ENCODE measurements at regions not wholly inside any gene's neighbourhood (a gene's known extent, or its start where the extent isn't known, plus 50 kb on each side); places are given as distances from the start of the nearest gene placed in this dataset.

DNA sequence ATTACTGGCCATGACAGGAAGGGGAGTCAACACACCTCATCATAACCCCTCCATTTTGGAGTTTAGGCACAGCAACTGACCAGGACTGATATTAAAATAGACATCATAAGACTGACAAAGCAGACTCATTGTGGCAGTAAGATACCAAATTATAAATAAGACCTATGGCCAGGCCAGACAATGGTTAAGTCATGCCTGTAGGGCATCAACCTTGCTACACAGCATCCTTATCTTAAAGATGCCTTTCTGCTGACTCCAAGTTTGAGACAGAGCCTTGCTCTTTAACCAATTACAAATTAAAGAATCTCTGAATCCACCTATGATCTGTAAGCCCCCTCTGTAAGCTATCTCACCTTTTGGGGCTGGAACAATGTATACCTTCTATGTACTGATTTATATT is 65.5 kb downstream of the VCX2 start:
- Histone ChIP-seq H3K4me1 (replicated peaks) (no peaks in the 10 kb centered on the region), H3K36me3 (no peaks in the 10 kb centered on the region), H3K9me3 (replicated peaks) (no peaks in the 10 kb centered on the region), H3K27ac (no peak overlapping the region), H3K27me3 (replicated peaks) (no peaks in the 10 kb centered on the region), H3K4me3 (no peak overlapping the region)
- no peak for DNase-seq (ENCODE audit: low read depth in 1 of 2, low spot score in 2 of 2)

DNA sequence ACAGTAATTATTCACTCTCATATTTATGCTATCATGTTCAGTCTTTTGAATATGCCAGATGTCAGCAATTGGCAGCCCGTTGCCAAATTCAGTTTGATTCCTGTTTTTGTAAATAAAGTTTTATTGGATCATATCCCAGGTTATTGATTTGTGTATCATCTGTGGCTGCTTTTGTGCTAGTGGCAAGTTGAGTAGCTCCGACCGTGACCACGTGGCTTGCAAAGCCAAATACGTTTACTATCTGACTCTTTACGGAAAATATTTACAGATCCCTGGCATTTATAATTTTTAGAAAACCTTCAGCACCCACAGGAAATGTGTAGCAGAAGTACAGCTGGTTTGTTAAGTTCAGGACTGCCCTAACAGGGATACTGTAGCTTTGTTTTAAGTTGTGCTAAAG is 67.4 kb downstream of the VCX2 start:
- Histone ChIP-seq H3K27me3 (replicated peaks) (no peaks in the 10 kb centered on the region), H3K27ac (no peak overlapping the region), H3K4me1 (replicated peaks) (no peaks in the 10 kb centered on the region), H3K4me3 (no peak overlapping the region), H3K36me3 (no peaks in the 10 kb centered on the region), H3K9me3 (replicated peaks) (no peaks in the 10 kb centered on the region)
- no peak for DNase-seq (ENCODE audit: low read depth in 1 of 2, low spot score in 2 of 2)

GRCh38 chrX:8091510-8091909 is 79.6 kb downstream of the VCX2 start:
- no peak overlapping the region for H3K4me3 ChIP-seq
- DNase-seq (ENCODE audit: low read depth in 1 of 2, low spot score in 2 of 2) = no peak

GRCh38 chrX:8090906-8091305 is 80.2 kb downstream of the VCX2 start:
- DNase-seq (ENCODE audit: low read depth in 1 of 2, low spot score in 2 of 2) = no peak
- no peak overlapping the region for H3K4me3 ChIP-seq
- no peaks in the 10 kb centered on the region for H3K27me3 ChIP-seq (replicated peaks)
- no peaks in the 10 kb centered on the region for H3K4me1 ChIP-seq (replicated peaks)
- H3K9me3 ChIP-seq (replicated peaks) = no peaks in the 10 kb centered on the region
- no peaks in the 10 kb centered on the region for H3K36me3 ChIP-seq
- no peak overlapping the region for H3K27ac ChIP-seq

More at GRCh38 chrX:8091510-8091909, 79.6 kb downstream of the VCX2 start:
- Histone ChIP-seq H3K9me3 (replicated peaks) (no peaks in the 10 kb centered on the region), H3K27ac (no peak overlapping the region), H3K27me3 (replicated peaks) (no peaks in the 10 kb centered on the region), H3K4me1 (replicated peaks) (no peaks in the 10 kb centered on the region), H3K36me3 (no peaks in the 10 kb centered on the region)

DNA sequence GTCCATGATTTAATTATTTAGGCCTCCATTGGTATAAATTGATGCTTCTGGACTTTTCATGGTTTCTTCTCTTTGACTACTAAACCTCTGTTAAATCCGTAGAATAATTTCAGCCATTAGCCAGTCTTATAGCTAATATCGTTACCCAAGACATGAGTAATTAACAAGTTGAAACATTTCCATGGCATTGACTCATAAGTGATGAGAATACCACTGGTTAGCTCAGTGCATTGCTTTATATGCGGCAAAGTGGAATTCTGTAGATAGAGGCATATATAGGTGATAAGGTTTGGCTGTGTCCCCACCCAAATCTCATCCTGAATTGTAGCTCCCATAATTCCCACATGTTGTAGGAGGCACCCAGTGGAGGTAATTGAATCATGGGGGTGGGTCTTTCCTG is 80.6 kb downstream of the VCX2 start:
- H3K4me1 ChIP-seq (replicated peaks) = no peaks in the 10 kb centered on the region
- DNase-seq (ENCODE audit: low read depth in 1 of 2, low spot score in 2 of 2) = no peak
- no peaks in the 10 kb centered on the region for H3K36me3 ChIP-seq
- H3K27ac ChIP-seq = no peak overlapping the region
- H3K9me3 ChIP-seq (replicated peaks) = no peaks in the 10 kb centered on the region
- H3K27me3 ChIP-seq (replicated peaks) = no peaks in the 10 kb centered on the region
- H3K4me3 ChIP-seq = no peak overlapping the region

DNA sequence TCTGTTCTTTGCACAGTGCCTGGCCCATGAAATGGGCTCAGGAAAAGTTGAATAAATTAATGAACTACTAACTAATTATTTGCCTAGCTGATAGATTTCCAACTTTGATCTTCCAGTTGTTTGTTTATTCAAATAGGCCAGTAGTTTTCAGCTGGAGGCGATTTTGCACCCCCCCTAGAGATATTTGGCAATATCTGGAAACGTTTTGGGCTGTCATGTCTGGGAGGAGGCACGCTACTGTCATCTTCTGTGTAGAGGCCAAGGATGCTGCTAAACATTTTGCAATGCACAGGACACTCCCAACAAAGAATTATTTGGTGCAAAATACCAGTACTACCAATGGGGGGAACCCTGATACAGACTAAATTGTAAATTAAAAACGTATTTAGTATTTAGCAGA is 81.9 kb downstream of the VCX2 start:
- Histone ChIP-seq H3K27me3 (replicated peaks) (no peaks in the 10 kb centered on the region), H3K4me3 (no peak overlapping the region), H3K27ac (no peak overlapping the region), H3K4me1 (replicated peaks) (no peaks in the 10 kb centered on the region), H3K9me3 (replicated peaks) (no peaks in the 10 kb centered on the region), H3K36me3 (no peaks in the 10 kb centered on the region)
- no peak for DNase-seq (ENCODE audit: low read depth in 1 of 2, low spot score in 2 of 2)

- Histone ChIP-seq H3K4me1 (replicated peaks) (no peaks in the 10 kb centered on the region), H3K36me3 (no peaks in the 10 kb centered on the region), H3K9me3 (replicated peaks) (no peaks in the 10 kb centered on the region), H3K27ac (no peak overlapping the region), H3K27me3 (replicated peaks) (no peaks in the 10 kb centered on the region), H3K4me3 (no peak overlapping the region)
- no peak for DNase-seq (ENCODE audit: low read depth in 1 of 2, low spot score in 2 of 2)
Measured at GRCh38 chrX:8084006-8084405, 87.1 kb downstream of the VCX2 start.

GRCh38 chrX:8083286-8083685 is 87.8 kb downstream of the VCX2 start:
- no peaks in the 10 kb centered on the region for H3K9me3 ChIP-seq (replicated peaks)

DNA sequence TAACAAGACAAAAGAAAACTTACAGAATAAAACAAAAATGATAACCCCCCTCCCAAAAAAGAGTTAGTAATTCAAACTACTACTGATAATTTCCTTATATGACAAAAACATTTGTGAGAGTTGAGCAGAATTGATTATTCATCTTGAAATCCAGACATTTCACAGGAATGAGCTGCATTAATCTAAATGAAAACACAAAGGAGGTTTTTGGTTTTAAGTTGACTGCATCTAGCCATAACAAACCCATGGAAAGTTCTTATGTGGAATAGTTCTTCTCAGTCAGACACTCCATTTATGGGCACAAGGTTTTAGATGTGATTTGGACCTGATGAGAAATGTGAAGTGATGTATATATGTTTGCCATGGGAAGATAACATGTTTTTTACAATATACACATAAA is 95.4 kb downstream of the VCX2 start:
- no peaks in the 10 kb centered on the region for H3K27me3 ChIP-seq (replicated peaks)
- H3K36me3 ChIP-seq = no peaks in the 10 kb centered on the region
- no peak for DNase-seq (ENCODE audit: low read depth in 1 of 2, low spot score in 2 of 2)
- no peak overlapping the region for H3K27ac ChIP-seq
- H3K9me3 ChIP-seq (replicated peaks) = no peaks in the 10 kb centered on the region
- H3K4me3 ChIP-seq = no peak overlapping the region
- no peaks in the 10 kb centered on the region for H3K4me1 ChIP-seq (replicated peaks)

More at GRCh38 chrX:8083286-8083685, 87.8 kb downstream of the VCX2 start:
- Histone ChIP-seq H3K36me3 (no peaks in the 10 kb centered on the region), H3K27ac (no peak overlapping the region), H3K27me3 (replicated peaks) (no peaks in the 10 kb centered on the region), H3K4me1 (replicated peaks) (no peaks in the 10 kb centered on the region), H3K4me3 (no peak overlapping the region)
- no peak for DNase-seq (ENCODE audit: low read depth in 1 of 2, low spot score in 2 of 2)

GRCh38 chrX:8067754-8068462 is 103.2 kb downstream of the VCX2 start:
- no peak for DNase-seq (ENCODE audit: low read depth in 1 of 2, low spot score in 2 of 2)
- Histone ChIP-seq H3K27ac (no peak overlapping the region), H3K36me3 (no peaks in the 10 kb centered on the region), H3K4me3 (no peak overlapping the region), H3K9me3 (replicated peaks) (no peaks in the 10 kb centered on the region), H3K4me1 (replicated peaks) (no peaks in the 10 kb centered on the region), H3K27me3 (replicated peaks) (no peaks in the 10 kb centered on the region)

DNA sequence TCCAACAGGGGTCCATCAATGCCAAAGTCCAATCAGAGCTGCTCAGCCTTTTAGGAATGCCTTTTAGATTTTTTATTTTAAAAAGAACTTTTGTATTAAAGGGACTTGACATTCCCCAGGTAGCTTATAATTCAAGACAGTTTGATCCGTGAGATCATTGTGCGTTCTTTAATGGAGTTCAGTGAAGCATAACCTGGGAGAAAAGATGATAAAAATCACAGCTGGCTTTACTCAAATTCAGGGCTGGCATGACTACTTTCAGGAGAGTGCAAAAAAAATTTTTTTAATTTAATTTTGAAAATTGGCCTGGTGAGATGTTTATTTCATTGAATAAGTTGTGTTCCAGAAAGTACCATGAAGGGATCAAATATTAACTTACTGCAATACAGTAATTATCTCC is 118.2 kb downstream of the VCX2 start:
- Histone ChIP-seq H3K4me1 (replicated peaks) (no peaks in the 10 kb centered on the region), H3K9me3 (replicated peaks) (no peaks in the 10 kb centered on the region), H3K27ac (no peak overlapping the region), H3K4me3 (no peak overlapping the region), H3K27me3 (replicated peaks) (no peaks in the 10 kb centered on the region), H3K36me3 (no peaks in the 10 kb centered on the region)
- DNase-seq (ENCODE audit: low read depth in 1 of 2, low spot score in 2 of 2) = no peak

- no peak for DNase-seq (ENCODE audit: low read depth in 1 of 2, low spot score in 2 of 2)
- no peak overlapping the region for H3K27ac ChIP-seq
Measured at GRCh38 chrX:8049827-8050226, 121.2 kb downstream of the VCX2 start.

DNA sequence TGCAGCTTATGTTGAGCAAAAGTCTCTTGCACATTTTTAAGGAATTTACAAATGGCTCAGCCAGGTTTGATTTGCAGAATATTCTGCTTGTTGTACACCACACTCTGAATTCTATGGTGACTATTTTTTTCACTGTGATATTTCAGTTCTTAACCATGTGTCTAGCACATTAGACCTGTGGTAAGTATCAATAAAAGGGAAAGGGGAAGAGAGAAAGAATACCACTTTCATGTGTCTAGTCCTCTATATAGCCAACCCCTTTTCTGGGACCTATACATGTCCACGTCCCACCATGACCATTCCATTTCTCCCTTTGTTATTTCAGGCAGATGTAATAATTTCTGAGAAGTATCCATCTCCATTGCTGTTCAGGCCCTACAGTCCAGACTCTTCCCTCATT is 121.3 kb upstream of the PNPLA4 start:
- DNase-seq (ENCODE audit: low read depth in 1 of 2, low spot score in 2 of 2) = no peak
- H3K4me1 ChIP-seq (replicated peaks) = no peaks in the 10 kb centered on the region
- no peaks in the 10 kb centered on the region for H3K9me3 ChIP-seq (replicated peaks)
- no peak overlapping the region for H3K4me3 ChIP-seq
- H3K27ac ChIP-seq = no peak overlapping the region
- no peaks in the 10 kb centered on the region for H3K36me3 ChIP-seq
- H3K27me3 ChIP-seq (replicated peaks) = no peaks in the 10 kb centered on the region

More at GRCh38 chrX:8049827-8050226, 121.2 kb downstream of the VCX2 start:
- H3K9me3 ChIP-seq (replicated peaks) = no peaks in the 10 kb centered on the region
- H3K4me1 ChIP-seq (replicated peaks) = no peaks in the 10 kb centered on the region
- H3K4me3 ChIP-seq = no peak overlapping the region
- H3K36me3 ChIP-seq = no peaks in the 10 kb centered on the region
- H3K27me3 ChIP-seq (replicated peaks) = no peaks in the 10 kb centered on the region

- no peak overlapping the region for H3K4me3 ChIP-seq
- no peaks in the 10 kb centered on the region for H3K4me1 ChIP-seq (replicated peaks)
- no peaks in the 10 kb centered on the region for H3K36me3 ChIP-seq
- H3K27me3 ChIP-seq (replicated peaks) = no peaks in the 10 kb centered on the region
- no peak overlapping the region for H3K27ac ChIP-seq
- no peak for DNase-seq (ENCODE audit: low read depth in 1 of 2, low spot score in 2 of 2)
- H3K9me3 ChIP-seq (replicated peaks) = no peaks in the 10 kb centered on the region
Measured at GRCh38 chrX:8044947-8045346, 117.7 kb upstream of the PNPLA4 start.

- no peaks in the 10 kb centered on the region for H3K4me1 ChIP-seq (replicated peaks)
Measured at GRCh38 chrX:8043546-8043945, 116.3 kb upstream of the PNPLA4 start.

More at GRCh38 chrX:8043546-8043945, 116.3 kb upstream of the PNPLA4 start:
- DNase-seq (ENCODE audit: low read depth in 1 of 2, low spot score in 2 of 2) = no peak
- Histone ChIP-seq H3K9me3 (replicated peaks) (no peaks in the 10 kb centered on the region), H3K36me3 (no peaks in the 10 kb centered on the region), H3K4me3 (no peak overlapping the region), H3K27ac (no peak overlapping the region), H3K27me3 (replicated peaks) (no peaks in the 10 kb centered on the region)

Measured in SJSA1 (cell line).